Thymus (tissue), 11 donors: ENCODE measurements at regions not wholly inside any gene's neighbourhood (a gene's known extent, or its start where the extent isn't known, plus 50 kb on each side); places are given as distances from the start of the nearest gene placed in this dataset.

ENCODE experiments used
- DNase-seq, 9 donors: peaks; one replicate each; pipeline ENCODE4 v3.0.0-alpha.2; 2013; ENCODE audit warnings: low spot score in 9 of 9, low read depth in 6 of 9, missing footprints in 1 of 9
- H3K27ac ChIP-seq, 2 donors: one replicate each; pipeline ENCODE4 v1.5.1; 2013; ENCODE audit warnings: control low read depth in 1 of 2, low read depth in 1 of 2, low read length in 1 of 2, mild to moderate bottlenecking in 1 of 2, moderate library complexity in 1 of 2
- H3K27me3 ChIP-seq, 2 donors: one replicate each; pipeline ENCODE4 v1.5.1; 2013; ENCODE audit warnings: low read length in 1 of 2; ENCODE audit not compliant: control insufficient read depth in 2 of 2, insufficient read depth in 1 of 2
- H3K36me3 ChIP-seq, 2 donors: one replicate each; pipeline ENCODE4 v1.5.1; 2013; ENCODE audit warnings: low read length in 1 of 2, mild to moderate bottlenecking in 1 of 2, moderate library complexity in 1 of 2; ENCODE audit not compliant: control insufficient read depth in 2 of 2, insufficient read depth in 2 of 2
- H3K4me1 ChIP-seq, 2 donors: one replicate each; pipeline ENCODE4 v1.5.1; 2013; ENCODE audit warnings: low read length in 2 of 2; ENCODE audit not compliant: control insufficient read depth in 2 of 2, insufficient read depth in 2 of 2
- H3K4me3 ChIP-seq, 2 donors: one replicate each; pipeline ENCODE4 v1.5.1; 2013; ENCODE audit warnings: low read length in 2 of 2, control low read depth in 1 of 2, mild to moderate bottlenecking in 1 of 2
- H3K9me3 ChIP-seq, 2 donors: one replicate each; pipeline ENCODE4 v1.5.1; 2013; ENCODE audit warnings: low read length in 1 of 2, mild to moderate bottlenecking in 1 of 2; ENCODE audit not compliant: control insufficient read depth in 2 of 2, insufficient read depth in 1 of 2
- WGBS: extraction: QIAGEN DNeasy Blood & Tissue Kit; methylation state at CpG from one replicate; pipeline ENCODE4 v1.1.7; 2013; 5-methylcytosine and 5-hydroxymethylcytosine counted together
- donor health status: healthy.

DNA sequence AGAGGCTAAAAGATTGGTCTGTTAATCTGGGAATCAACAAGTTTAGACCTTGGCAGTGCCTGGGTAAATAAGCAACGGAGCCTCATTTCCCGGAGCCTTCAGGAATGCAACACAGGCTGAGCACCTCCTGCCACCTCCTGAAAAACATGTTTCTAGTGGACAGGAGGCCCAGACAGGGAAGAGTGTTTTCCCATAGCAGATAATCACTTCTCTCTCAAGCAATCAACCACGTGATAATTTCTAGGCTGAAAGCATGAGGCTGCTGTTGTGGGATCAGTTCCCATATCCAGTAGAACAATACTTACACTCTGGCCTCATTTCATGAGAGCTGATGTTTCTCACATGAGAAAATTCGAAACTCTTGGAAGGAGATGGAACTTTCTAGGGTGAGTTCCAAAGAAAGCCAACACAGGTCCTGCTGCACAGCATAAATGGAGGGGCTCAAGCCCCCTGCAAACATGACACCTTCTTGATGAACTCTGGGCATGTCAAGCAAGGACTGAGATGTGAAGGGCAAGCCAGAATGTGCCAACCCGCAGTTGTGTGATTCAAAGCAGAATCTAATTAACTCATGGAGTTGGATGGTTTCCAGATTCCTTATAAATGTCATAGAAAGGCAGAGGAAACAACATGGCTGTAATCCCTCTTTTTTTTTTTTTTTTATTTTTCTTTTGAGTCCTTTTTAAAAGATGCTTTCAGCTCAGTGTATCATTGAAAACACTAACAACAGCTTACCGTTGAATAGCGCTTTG is 228.5 kb upstream of the SESN3 start:
- no peak overlapping the region for H3K27ac ChIP-seq
- no peak for DNase-seq
- no peaks in the 10 kb centered on the region for H3K27me3 ChIP-seq
- H3K9me3 ChIP-seq: no peaks in the 10 kb centered on the region
- H3K36me3 ChIP-seq: no peaks in the 10 kb centered on the region
- no peaks in the 10 kb centered on the region for H3K4me1 ChIP-seq
- WGBS: 94% methylated on average over 7 of the region's 7 CpGs
- no peak overlapping the region for H3K4me3 ChIP-seq

DNA sequence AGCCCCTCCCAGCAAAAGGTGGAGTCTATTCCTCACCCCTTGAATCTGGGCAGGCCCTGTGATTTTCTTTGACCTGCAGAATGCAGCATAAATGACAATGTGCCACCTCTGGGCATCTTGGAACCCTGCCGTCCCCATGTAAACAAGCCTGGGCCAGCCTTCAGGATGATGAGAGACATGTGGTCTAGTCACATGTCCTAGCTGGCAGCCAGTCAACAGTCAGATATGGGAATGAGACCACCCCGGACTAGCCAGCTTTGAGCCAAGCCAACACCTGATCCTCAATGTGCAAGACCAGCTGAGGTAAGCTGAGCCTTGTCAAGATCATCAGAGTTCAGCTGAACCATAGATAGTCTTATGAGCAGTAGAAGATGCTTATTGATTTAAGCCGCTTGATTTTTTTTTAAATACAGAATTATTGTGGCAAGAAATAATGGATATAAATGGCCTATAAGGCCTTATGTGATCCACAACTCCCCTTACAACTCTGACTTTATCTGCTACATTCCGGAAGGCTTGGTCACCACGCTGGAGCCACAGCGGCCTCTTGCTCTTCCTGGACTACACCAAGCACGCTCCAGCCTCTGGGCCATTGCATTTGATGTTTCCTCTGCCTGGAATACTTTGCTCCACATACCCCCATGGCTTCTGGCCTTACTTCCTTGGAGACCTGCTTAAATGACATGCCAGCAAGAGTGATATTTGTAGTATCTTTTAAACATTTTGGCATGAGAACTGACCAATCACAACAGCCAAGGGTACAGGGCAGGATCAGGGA is 225.9 kb upstream of the SESN3 start:
- no peak overlapping the region for H3K27ac ChIP-seq
- no peaks in the 10 kb centered on the region for H3K27me3 ChIP-seq
- no peaks in the 10 kb centered on the region for H3K9me3 ChIP-seq
- 98% methylated on average over 7 of the region's 7 CpGs for WGBS
- DNase-seq: no peak
- H3K36me3 ChIP-seq: no peaks in the 10 kb centered on the region
- no peak overlapping the region for H3K4me3 ChIP-seq
- H3K4me1 ChIP-seq: peaks cover 0 to 7% of the 10 kb centered on the region in 2 donors

DNA sequence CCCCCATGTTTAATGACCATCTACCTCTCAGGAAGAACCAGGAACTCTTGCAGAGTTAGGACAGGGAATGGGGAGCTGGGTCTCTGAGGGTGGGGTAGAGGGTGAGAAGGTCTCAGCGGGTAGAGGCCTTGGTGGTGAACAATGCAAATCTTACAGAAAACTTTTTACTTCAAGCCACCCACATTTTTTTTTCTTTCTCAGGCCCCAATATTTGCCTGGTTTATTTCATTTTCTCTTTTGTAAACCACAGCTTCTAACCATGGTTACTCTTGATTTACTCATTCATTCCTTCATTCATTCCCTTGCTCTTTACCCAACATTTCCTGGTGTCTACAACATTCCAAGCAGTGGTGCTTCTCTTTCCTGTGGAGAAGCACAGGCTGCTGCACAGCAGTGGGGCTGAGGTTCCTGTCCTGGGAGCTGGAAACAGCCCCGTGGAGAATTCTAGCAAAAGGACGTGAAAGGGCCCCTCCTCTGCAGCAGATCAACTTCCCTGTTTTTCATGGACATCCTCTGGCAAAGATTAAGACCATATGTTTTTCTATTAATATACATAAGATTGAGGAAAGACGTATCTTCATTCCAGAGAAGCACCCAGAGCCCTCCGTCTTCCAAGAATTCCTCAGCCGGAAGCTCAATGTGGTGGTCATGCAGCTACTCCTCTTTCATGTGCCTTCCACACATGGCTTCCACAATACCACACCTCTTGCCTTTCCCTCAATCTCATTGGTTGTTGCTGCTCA is 224.4 kb upstream of the SESN3 start:
- peaks cover 0 to 7% of the 10 kb centered on the region in 2 donors for H3K4me1 ChIP-seq
- WGBS: 86% methylated on average over 6 of the region's 6 CpGs
- no peak overlapping the region for H3K4me3 ChIP-seq

DNA sequence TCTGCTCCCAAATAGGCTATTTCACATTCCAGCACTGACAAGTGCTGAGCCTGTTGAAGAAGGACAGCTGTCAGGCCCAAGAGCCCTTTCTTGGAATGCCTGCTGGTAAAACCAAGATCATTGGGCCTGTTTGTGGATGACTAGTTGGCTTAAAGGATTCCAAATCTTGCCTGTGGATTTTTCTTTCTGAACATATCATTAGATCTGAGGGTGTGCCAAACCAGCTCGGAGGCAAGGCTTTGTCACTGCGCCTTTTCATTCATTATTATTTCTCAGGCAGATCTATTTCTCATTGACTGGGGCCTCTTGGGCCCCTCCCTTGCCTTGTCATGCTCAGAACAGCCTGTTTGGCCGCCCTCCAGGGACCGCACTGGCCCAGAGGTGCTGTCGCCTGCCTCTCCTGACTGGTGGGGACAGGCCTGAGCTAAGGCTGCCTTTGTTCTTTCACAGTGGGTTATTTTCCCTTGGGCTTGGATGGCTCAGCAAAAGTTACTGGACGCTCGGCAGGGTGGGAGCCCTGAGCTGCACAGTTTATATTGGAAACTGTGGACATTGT is 222.7 kb upstream of the SESN3 start:
- 97% methylated on average over 7 of the region's 7 CpGs for WGBS
- Histone ChIP-seq H3K27me3 (no peaks in the 10 kb centered on the region), H3K4me3 (no peak overlapping the region), H3K9me3 (no peaks in the 10 kb centered on the region), H3K36me3 (no peaks in the 10 kb centered on the region), H3K4me1 (peaks cover 0 to 7% of the 10 kb centered on the region in 2 donors), H3K27ac (no peak overlapping the region)
- DNase-seq: no peak

More for the DNA sequence above, 224.4 kb upstream of the SESN3 start:
- DNase-seq: no peak
- no peaks in the 10 kb centered on the region for H3K27me3 ChIP-seq
- no peak overlapping the region for H3K27ac ChIP-seq
- no peaks in the 10 kb centered on the region for H3K9me3 ChIP-seq
- no peaks in the 10 kb centered on the region for H3K36me3 ChIP-seq

DNA sequence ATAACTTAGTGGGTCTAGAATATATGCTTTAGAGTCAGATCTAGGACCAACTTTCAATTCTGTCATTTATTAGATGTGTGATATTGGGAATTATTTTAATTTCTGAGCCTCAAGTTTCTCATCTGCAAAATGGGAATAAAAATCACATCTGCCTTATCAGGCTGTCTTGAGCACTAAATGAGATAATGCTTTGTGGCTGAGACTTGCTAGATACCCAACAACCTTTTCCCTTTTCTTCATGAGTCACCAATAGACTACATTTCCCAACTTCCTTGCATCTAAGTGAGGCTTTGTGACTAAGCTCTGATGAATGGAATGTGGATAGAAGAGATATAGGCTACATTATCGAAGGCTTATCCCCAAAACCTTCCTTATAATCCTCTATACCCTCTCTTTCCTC is 220.7 kb upstream of the SESN3 start:
- Histone ChIP-seq H3K4me1 (peaks cover 0 to 7% of the 10 kb centered on the region in 2 donors), H3K9me3 (no peaks in the 10 kb centered on the region), H3K27ac (no peak overlapping the region), H3K4me3 (no peak overlapping the region), H3K27me3 (no peaks in the 10 kb centered on the region), H3K36me3 (no peaks in the 10 kb centered on the region)
- DNase-seq: no peak
- 99% methylated on average over 1 of the region's 1 CpG for WGBS

DNA sequence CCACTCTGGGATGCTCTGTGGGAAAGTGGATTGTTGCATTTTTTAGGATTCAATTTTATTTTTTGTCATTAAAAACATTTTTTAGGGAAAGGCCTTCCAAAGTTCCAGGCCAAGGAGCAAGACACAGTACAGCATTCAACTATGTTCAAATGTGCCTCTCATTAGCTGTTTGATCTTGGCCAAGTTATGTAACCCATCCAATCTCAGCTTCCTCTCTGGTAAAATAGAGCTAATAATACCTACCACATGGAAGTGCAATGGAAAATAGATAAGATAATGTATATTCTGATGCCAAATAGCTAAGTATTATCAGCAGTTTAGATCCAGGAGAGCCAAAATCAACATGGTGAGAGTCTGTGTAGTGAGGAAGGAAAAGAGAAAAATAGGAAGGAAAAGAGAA is 220.3 kb upstream of the SESN3 start:
- Histone ChIP-seq H3K4me3 (no peak overlapping the region), H3K36me3 (no peaks in the 10 kb centered on the region), H3K9me3 (no peaks in the 10 kb centered on the region), H3K27ac (no peak overlapping the region), H3K4me1 (peaks cover 0 to 7% of the 10 kb centered on the region in 2 donors), H3K27me3 (no peaks in the 10 kb centered on the region)
- no peak for DNase-seq

DNA sequence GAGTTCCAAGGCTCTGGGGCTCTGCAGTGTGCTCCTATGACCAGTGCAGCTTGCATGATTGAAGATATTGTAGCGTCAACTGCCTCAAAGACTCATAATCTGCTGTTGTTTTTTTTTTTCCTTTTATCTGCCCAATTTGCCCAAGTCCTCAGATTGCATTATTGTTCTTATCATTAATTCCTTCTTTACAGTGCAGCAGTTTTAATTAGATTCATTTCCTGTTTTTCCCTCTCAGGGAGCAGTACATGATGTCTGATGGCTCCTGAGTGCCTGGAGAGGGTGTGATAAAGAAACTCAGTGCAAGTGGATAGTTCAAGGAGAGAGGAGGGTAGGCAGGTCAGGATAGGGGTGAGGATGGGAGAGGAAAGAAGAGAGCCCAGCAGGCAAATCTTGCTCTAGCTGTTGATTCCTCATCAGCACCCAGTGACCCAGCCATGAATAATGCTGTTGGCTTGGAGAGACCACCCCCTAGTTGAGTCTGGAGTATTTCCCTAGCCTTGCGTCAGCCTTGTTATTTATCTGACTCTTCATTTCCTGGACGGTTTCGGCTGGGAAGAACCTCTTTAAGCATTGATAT is 219.6 kb upstream of the SESN3 start:
- H3K27ac ChIP-seq: no peak overlapping the region
- WGBS: 93% methylated on average over 4 of the region's 4 CpGs
- DNase-seq: no peak

DNA sequence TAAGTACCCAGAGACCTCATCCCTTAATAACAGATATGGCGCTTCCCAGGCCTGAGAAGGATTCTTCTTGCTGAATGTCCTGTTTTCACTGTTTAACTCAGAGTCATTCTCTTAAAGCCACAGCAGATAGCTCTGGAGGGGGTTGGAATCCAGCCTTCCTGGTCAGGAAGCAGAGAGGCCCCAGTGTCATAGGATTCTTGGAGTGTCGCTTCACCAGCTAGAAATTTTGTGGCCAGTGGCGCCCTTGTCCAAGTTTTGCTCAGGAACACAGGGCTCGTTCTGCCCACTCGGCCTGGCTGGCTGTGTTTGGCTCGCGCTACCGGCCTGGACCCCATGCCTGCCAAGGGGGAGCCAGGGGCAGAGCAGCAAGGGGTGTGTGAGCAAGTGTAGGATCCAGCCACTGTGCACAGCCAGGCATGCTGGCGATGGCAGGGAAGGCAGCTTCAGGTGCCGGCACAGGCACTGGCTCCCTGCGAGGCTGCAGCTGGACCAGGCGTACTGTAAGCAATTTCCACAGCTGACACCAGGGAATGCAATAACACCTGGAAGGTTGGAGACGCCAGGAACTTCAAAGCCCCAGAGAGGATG is 214.8 kb upstream of the SESN3 start:
- H3K9me3 ChIP-seq: no peaks in the 10 kb centered on the region
- H3K27ac ChIP-seq: no peak overlapping the region
- 97% methylated on average over 13 of the region's 13 CpGs for WGBS
- no peaks in the 10 kb centered on the region for H3K27me3 ChIP-seq
- no peak for DNase-seq
- H3K4me3 ChIP-seq: no peak overlapping the region
- no peaks in the 10 kb centered on the region for H3K36me3 ChIP-seq
- peaks cover 0 to 5% of the 10 kb centered on the region in 2 donors for H3K4me1 ChIP-seq

More for the DNA sequence above, 219.6 kb upstream of the SESN3 start:
- Histone ChIP-seq H3K27me3 (no peaks in the 10 kb centered on the region), H3K4me3 (no peak overlapping the region), H3K4me1 (peaks cover 0 to 7% of the 10 kb centered on the region in 2 donors), H3K9me3 (no peaks in the 10 kb centered on the region), H3K36me3 (no peaks in the 10 kb centered on the region)
